GM19395 (cell line): ENCODE measurements at regions not wholly inside any gene's neighbourhood (a gene's known extent, or its start where the extent isn't known, plus 50 kb on each side); places are given as distances from the start of the nearest gene placed in this dataset.
"Not testable (repeated sequence)": the region's sequence is repeated elsewhere in the genome, so short reads cannot be mapped to it uniquely, and the experiment has no call there.

Experiments used
- ATAC-seq: cut with Tn5 transposase; IDR thresholded peaks from one replicate; pipeline ENCODE4 v1.9.1; 2021; ENCODE audit warnings: mild to moderate bottlenecking, moderate library complexity; ENCODE audit not compliant: unreplicated experiment

- ATAC-seq, result no peak
These were observed 84.1 kb upstream of the ACKR3 start for GRCh38 chr2:236485519-236485918.

GRCh38 chr2:236489083-236489482 is 80.5 kb upstream of the ACKR3 start:
- not testable (repeated sequence) for ATAC-seq

- no peak for ATAC-seq
These were observed 79.7 kb upstream of the ACKR3 start for GRCh38 chr2:236489895-236490404.

GRCh38 chr2:236496340-236496739 is 73.3 kb upstream of the ACKR3 start:
- ATAC-seq, result no peak

- no peak for ATAC-seq
These were observed 71.3 kb upstream of the ACKR3 start for GRCh38 chr2:236498369-236498768.

GRCh38 chr2:236499691-236500578 is 69.7 kb upstream of the ACKR3 start:
- ATAC-seq, result no peak

- no peak for ATAC-seq
These were observed 68.6 kb upstream of the ACKR3 start for GRCh38 chr2:236501026-236501425.

- ATAC-seq, result no peak
These were observed 68.1 kb upstream of the ACKR3 start for GRCh38 chr2:236501531-236501930.

GRCh38 chr2:236503100-236503499 is 66.5 kb upstream of the ACKR3 start:
- no peak for ATAC-seq

- no peak for ATAC-seq
These were observed 66.0 kb upstream of the ACKR3 start for GRCh38 chr2:236503583-236503982.

GRCh38 chr2:236505041-236505440 is 64.6 kb upstream of the ACKR3 start:
- no peak for ATAC-seq

- no peak for ATAC-seq
These were observed 64.0 kb upstream of the ACKR3 start for GRCh38 chr2:236505648-236506047.

- no peak for ATAC-seq
These were observed 62.1 kb upstream of the ACKR3 start for GRCh38 chr2:236507393-236508085.

GRCh38 chr2:236508466-236508865 is 61.2 kb upstream of the ACKR3 start:
- ATAC-seq, result no peak

GRCh38 chr2:236510034-236510433 is 59.6 kb upstream of the ACKR3 start:
- ATAC-seq, result no peak

GRCh38 chr2:236511266-236511665 is 58.4 kb upstream of the ACKR3 start:
- no peak for ATAC-seq

- ATAC-seq, result no peak
These were observed 57.4 kb upstream of the ACKR3 start for GRCh38 chr2:236512267-236512666.

- peak; percentile 93 for ATAC-seq
These were observed 56.7 kb upstream of the ACKR3 start for GRCh38 chr2:236512902-236513435.

GRCh38 chr2:236513956-236514355 is 55.7 kb upstream of the ACKR3 start:
- ATAC-seq, result no peak

- no peak for ATAC-seq
These were observed 52.9 kb upstream of the ACKR3 start for GRCh38 chr2:236516708-236517107.

- no peak for ATAC-seq
These were observed 52.2 kb upstream of the ACKR3 start for GRCh38 chr2:236517251-236518031.
